ENCODE measurements at regions not wholly inside any gene's neighbourhood (a gene's known extent, or its start where the extent isn't known, plus 50 kb on each side); places are given as distances from the start of the nearest gene placed in this dataset.

DNA sequence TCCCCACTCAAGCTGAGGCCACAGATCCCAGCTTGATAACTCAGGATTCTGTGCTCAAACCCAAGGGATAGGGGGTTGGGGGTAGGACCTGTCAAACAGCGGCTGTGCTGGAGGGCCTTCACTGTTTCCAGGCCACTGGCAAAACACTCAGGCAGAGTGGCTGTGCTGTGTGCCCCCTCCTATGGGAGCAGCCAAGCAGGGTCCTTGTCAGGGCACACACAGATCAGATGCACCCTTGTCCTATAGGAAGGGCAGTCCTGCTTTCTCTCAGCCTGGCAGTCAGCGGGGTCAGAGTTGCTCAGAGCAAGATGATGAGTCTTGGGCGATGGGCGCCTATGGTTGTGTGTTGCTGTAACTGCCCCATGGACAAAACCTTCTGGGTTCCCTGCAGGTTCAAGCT is 554.8 kb downstream of the TBC1D32 start:
- no peak for TF ChIP-seq POLR2AphosphoS5 (IDR thresholded peaks at IDR 0.05)
- TF ChIP-seq, protein P1, sequence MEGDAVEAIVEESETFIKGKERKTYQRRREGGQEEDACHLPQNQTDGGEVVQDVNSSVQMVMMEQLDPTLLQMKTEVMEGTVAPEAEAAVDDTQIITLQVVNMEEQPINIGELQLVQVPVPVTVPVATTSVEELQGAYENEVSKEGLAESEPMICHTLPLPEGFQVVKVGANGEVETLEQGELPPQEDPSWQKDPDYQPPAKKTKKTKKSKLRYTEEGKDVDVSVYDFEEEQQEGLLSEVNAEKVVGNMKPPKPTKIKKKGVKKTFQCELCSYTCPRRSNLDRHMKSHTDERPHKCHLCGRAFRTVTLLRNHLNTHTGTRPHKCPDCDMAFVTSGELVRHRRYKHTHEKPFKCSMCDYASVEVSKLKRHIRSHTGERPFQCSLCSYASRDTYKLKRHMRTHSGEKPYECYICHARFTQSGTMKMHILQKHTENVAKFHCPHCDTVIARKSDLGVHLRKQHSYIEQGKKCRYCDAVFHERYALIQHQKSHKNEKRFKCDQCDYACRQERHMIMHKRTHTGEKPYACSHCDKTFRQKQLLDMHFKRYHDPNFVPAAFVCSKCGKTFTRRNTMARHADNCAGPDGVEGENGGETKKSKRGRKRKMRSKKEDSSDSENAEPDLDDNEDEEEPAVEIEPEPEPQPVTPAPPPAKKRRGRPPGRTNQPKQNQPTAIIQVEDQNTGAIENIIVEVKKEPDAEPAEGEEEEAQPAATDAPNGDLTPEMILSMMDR (IDR thresholded peaks at IDR 0.05 in 8 of 11, conservative IDR thresholded peaks at IDR 0.05 in 3 of 11): no peak

Data from spleen (tissue), 7 donors.